Hepatocyte (in vitro differentiated cells): ENCODE measurements at regions not wholly inside any gene's neighbourhood (a gene's known extent, or its start where the extent isn't known, plus 50 kb on each side); places are given as distances from the start of the nearest gene placed in this dataset.

ENCODE experiments used
- EZH2phosphoT487 ChIP-seq: fragments of 200-600 bp; sonication (generic); IDR thresholded peaks from one replicate; pipeline ENCODE4 v1.6.1; 2018; ENCODE audit warnings: antibody characterized with exemption, mild to moderate bottlenecking, low read depth, moderate library complexity; ENCODE audit not compliant: unreplicated experiment, severe bottlenecking
- TF ChIP-seq, protein P1 (sequence below): fragments of 200-600 bp; sonication (generic); IDR thresholded peaks from 2 replicates; pipeline ENCODE4 v1.5.1; 2016; ENCODE audit warnings: antibody characterized with exemption, mild to moderate bottlenecking; ENCODE audit not compliant: poor library complexity

DNA sequence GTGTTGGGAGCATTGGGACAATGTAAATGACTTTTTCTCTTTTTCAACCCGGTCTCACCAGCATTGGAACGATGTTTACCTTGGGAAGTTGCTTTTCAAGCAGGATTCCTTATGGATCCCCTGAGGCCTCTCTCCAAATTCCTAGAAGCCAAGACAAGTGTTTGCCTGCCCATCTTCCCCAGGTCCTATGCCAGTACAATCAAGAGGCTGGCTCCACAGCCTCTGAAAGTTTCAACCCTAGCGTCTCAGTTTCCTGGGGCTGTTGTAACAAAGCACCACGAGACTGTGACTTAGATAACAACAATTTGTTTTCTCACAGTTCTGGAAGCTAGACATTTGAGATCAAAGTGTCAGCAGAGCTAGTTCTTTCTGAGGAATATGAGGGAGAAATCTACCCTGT is 347.2 kb upstream of the UMPS start:
- TF ChIP-seq, protein P1, sequence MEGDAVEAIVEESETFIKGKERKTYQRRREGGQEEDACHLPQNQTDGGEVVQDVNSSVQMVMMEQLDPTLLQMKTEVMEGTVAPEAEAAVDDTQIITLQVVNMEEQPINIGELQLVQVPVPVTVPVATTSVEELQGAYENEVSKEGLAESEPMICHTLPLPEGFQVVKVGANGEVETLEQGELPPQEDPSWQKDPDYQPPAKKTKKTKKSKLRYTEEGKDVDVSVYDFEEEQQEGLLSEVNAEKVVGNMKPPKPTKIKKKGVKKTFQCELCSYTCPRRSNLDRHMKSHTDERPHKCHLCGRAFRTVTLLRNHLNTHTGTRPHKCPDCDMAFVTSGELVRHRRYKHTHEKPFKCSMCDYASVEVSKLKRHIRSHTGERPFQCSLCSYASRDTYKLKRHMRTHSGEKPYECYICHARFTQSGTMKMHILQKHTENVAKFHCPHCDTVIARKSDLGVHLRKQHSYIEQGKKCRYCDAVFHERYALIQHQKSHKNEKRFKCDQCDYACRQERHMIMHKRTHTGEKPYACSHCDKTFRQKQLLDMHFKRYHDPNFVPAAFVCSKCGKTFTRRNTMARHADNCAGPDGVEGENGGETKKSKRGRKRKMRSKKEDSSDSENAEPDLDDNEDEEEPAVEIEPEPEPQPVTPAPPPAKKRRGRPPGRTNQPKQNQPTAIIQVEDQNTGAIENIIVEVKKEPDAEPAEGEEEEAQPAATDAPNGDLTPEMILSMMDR = no peak
- no peak for TF ChIP-seq EZH2phosphoT487
